ENCODE measurements at regions not wholly inside any gene's neighbourhood (a gene's known extent, or its start where the extent isn't known, plus 50 kb on each side); places are given as distances from the start of the nearest gene placed in this dataset.

- TF ChIP-seq NFYB (IDR thresholded peaks at IDR 0.05; ENCODE audit: insufficient read depth, low read depth, low read length) (no peak), CTCF (IDR thresholded peaks at IDR 0.05 in 2 of 3, conservative IDR thresholded peaks at IDR 0.05 in 1 of 3; ENCODE audit: control insufficient read depth in 2 of 3, extremely low read depth in 1 of 3, insufficient read depth in 1 of 3, low read depth in 3 of 3, low read length in 3 of 3) (no peak), BCLAF1 (IDR thresholded peaks at IDR 0.05) (no peak), POLR2A (IDR thresholded peaks at IDR 0.05; ENCODE audit: low read depth, low read length) (no peak), NRF1 (conservative IDR thresholded peaks at IDR 0.05; ENCODE audit: low read depth, low read length) (no peak), RELB (IDR thresholded peaks at IDR 0.05; ENCODE audit: low read depth) (no peak), POLR2AphosphoS5 (IDR thresholded peaks at IDR 0.05; ENCODE audit: low read length) (no peak), REST (IDR thresholded peaks at IDR 0.05; ENCODE audit: low read depth, low read length) (no peak), EP300 (IDR thresholded peaks at IDR 0.05; ENCODE audit: borderline replicate concordance in 1 of 2, control insufficient read depth in 1 of 2, low read depth in 2 of 2, low read length in 2 of 2) (no peak), RAD21 (IDR thresholded peaks at IDR 0.05; ENCODE audit: insufficient read depth, low read depth, low read length) (no peak), LARP7 (IDR thresholded peaks at IDR 0.05) (no peak), ZBTB11 (CRISPR knock-in tag; IDR thresholded peaks at IDR 0.05) (no peak), STAT3 (IDR thresholded peaks at IDR 0.05; ENCODE audit: low read depth, low read length) (no peak), ATF3 (IDR thresholded peaks at IDR 0.05; ENCODE audit: borderline replicate concordance, extremely low read depth, low read depth, low read length) (no peak)
Observed at GRCh38 chr6:53216301-53216700, 67.7 kb upstream of the GCM1 start.

Data from GM12878 (cell line).